Activated T-helper 2 cell treated with anti-CD3 and anti-CD28 coated beads, Interferon-gamma antibody, Interleukin-2, Interleukin-4, amounts not matched to agents 10 μg/mL and 5 μg/mL and 100 μg/mL, durations not matched to agents 14 hours and 24 hours and 36 hours (primary cell): ENCODE measurements at regions not wholly inside any gene's neighbourhood (a gene's known extent, or its start where the extent isn't known, plus 50 kb on each side); places are given as distances from the start of the nearest gene placed in this dataset.

Source experiments
- DNase-seq: peaks from one replicate; pipeline ENCODE4 v3.0.0; 2021; ENCODE audit warnings: low spot score
- H3K27ac Mint-ChIP-seq: one replicate; pipeline ENCODE4 v1.8.0; 2021; ENCODE audit warnings: mixed read lengths
- H3K27me3 Mint-ChIP-seq: one replicate; pipeline ENCODE4 v1.8.0; 2021; ENCODE audit warnings: low read depth, mixed read lengths
- H3K36me3 Mint-ChIP-seq: one replicate; pipeline ENCODE4 v1.8.0; 2021; ENCODE audit warnings: low read depth, mixed read lengths
- H3K4me1 Mint-ChIP-seq: one replicate; pipeline ENCODE4 v1.8.0; 2021; ENCODE audit warnings: low read depth, mixed read lengths
- H3K4me3 Mint-ChIP-seq: one replicate; pipeline ENCODE4 v1.8.0; 2021; ENCODE audit warnings: low read depth, mild to moderate bottlenecking, moderate library complexity, mixed read lengths
- H3K9me3 Mint-ChIP-seq: one replicate; pipeline ENCODE4 v1.8.0; 2021; ENCODE audit warnings: mixed read lengths
- intact Hi-C: fragments of 100-400 bp; cut with micrococcal nuclease; formaldehyde crosslinking; loops from one replicate; pipeline ENCODE4 v1.15.1; 2023

GRCh38 chr2:9745153-9745899, 97.9 kb upstream of the TAF1B start:
- no peaks in the 10 kb centered on the region for H3K36me3 Mint-ChIP-seq
- peaks cover 2% of the 10 kb centered on the region for H3K27me3 Mint-ChIP-seq
- DNase-seq, result no peak
- no peak overlapping the region for H3K27ac Mint-ChIP-seq
- H3K9me3 Mint-ChIP-seq, result no peaks in the 10 kb centered on the region
- intact Hi-C loops, result no loop called here
- peaks cover 9% of the 10 kb centered on the region for H3K4me1 Mint-ChIP-seq
- H3K4me3 Mint-ChIP-seq, result no peak overlapping the region

GRCh38 chr2:9747396-9747795, 95.9 kb upstream of the TAF1B start:
- Mint-ChIP-seq H3K4me3 (no peak overlapping the region), H3K4me1 (peaks cover 27% of the 10 kb centered on the region), H3K27me3 (peaks cover 2% of the 10 kb centered on the region), H3K9me3 (no peaks in the 10 kb centered on the region), H3K36me3 (no peaks in the 10 kb centered on the region), H3K27ac (no peak overlapping the region)
- DNase-seq, result no peak
- intact Hi-C loops, result no loop called here

GRCh38 chr2:9748577-9748976, 94.7 kb upstream of the TAF1B start:
- H3K4me3 Mint-ChIP-seq, result no peak overlapping the region
- peaks cover 36% of the 10 kb centered on the region for H3K4me1 Mint-ChIP-seq
- H3K27ac Mint-ChIP-seq, result no peak overlapping the region
- H3K9me3 Mint-ChIP-seq, result no peaks in the 10 kb centered on the region
- DNase-seq, result no peak
- no peaks in the 10 kb centered on the region for H3K27me3 Mint-ChIP-seq
- H3K36me3 Mint-ChIP-seq, result no peaks in the 10 kb centered on the region
- intact Hi-C loops, result no loop called here

- no peaks in the 10 kb centered on the region for H3K36me3 Mint-ChIP-seq
- H3K4me3 Mint-ChIP-seq, result no peak overlapping the region
- intact Hi-C loops, result loop anchor here (5.0 kb wide), 1 partner anchor 142 kb away; no protein-coding TSS in a partner anchor
- H3K27ac Mint-ChIP-seq, result no peak overlapping the region
- H3K9me3 Mint-ChIP-seq, result no peaks in the 10 kb centered on the region
- H3K27me3 Mint-ChIP-seq, result peaks cover 4% of the 10 kb centered on the region
- DNase-seq, result no peak
- peaks cover 45% of the 10 kb centered on the region for H3K4me1 Mint-ChIP-seq
Observed at GRCh38 chr2:9749546-9750223, 93.6 kb upstream of the TAF1B start.

GRCh38 chr2:9750224-9751215, 92.8 kb upstream of the TAF1B start:
- Mint-ChIP-seq H3K27ac (no peak overlapping the region), H3K27me3 (peaks cover 9% of the 10 kb centered on the region)
- intact Hi-C loops, result loop anchor here (5.0 kb wide), 1 partner anchor 143 kb away; no protein-coding TSS in a partner anchor

GRCh38 chr2:9751831-9752230, 91.4 kb upstream of the TAF1B start:
- Mint-ChIP-seq H3K4me1 (peaks cover 47% of the 10 kb centered on the region), H3K27me3 (peaks cover 16% of the 10 kb centered on the region), H3K36me3 (no peaks in the 10 kb centered on the region), H3K9me3 (no peaks in the 10 kb centered on the region), H3K4me3 (no peak overlapping the region), H3K27ac (no peak overlapping the region)
- intact Hi-C loops, result loop anchor here (1.0 to 5.0 kb wide), 4 partner anchors 13 to 199 kb away; no protein-coding TSS in a partner anchor
- no peak for DNase-seq

More at GRCh38 chr2:9750224-9751215, 92.8 kb upstream of the TAF1B start:
- no peak overlapping the region for H3K4me3 Mint-ChIP-seq
- no peak for DNase-seq
- H3K9me3 Mint-ChIP-seq, result no peaks in the 10 kb centered on the region
- no peaks in the 10 kb centered on the region for H3K36me3 Mint-ChIP-seq
- peaks cover 47% of the 10 kb centered on the region for H3K4me1 Mint-ChIP-seq

- Mint-ChIP-seq H3K9me3 (no peaks in the 10 kb centered on the region), H3K36me3 (no peaks in the 10 kb centered on the region), H3K27me3 (peaks cover 19% of the 10 kb centered on the region), H3K27ac (peak overlapping the region; percentile 92), H3K4me3 (peak overlapping the region; percentile 77), H3K4me1 (peaks cover 53% of the 10 kb centered on the region)
- intact Hi-C loops, result loop anchor here (1.0 to 5.0 kb wide), 7 partner anchors 14 to 200 kb away; no protein-coding TSS in a partner anchor
- peak; percentile 67 for DNase-seq
Observed at GRCh38 chr2:9752441-9753275, 90.6 kb upstream of the TAF1B start.

- peak overlapping the region; percentile 77 for H3K4me3 Mint-ChIP-seq
- H3K27ac Mint-ChIP-seq, result peak overlapping the region; percentile 92
- H3K9me3 Mint-ChIP-seq, result no peaks in the 10 kb centered on the region
- DNase-seq, result peak; percentile 56
- H3K4me1 Mint-ChIP-seq, result peaks cover 53% of the 10 kb centered on the region
- H3K27me3 Mint-ChIP-seq, result peaks cover 21% of the 10 kb centered on the region
- no peaks in the 10 kb centered on the region for H3K36me3 Mint-ChIP-seq
- intact Hi-C loops, result loop anchor here (1.0 to 5.0 kb wide), 6 partner anchors 14 to 200 kb away; no protein-coding TSS in a partner anchor
Observed at GRCh38 chr2:9753276-9753600, 90.0 kb upstream of the TAF1B start.

GRCh38 chr2:9753665-9754531, 89.4 kb upstream of the TAF1B start:
- H3K27me3 Mint-ChIP-seq, result peaks cover 24% of the 10 kb centered on the region
- H3K27ac Mint-ChIP-seq, result peak overlapping the region; percentile 23
- H3K4me1 Mint-ChIP-seq, result peaks cover 52% of the 10 kb centered on the region
- intact Hi-C loops, result loop anchor here (1.0 to 5.0 kb wide), 6 partner anchors 15 to 201 kb away; no protein-coding TSS in a partner anchor
- peak overlapping the region; percentile 35 for H3K4me3 Mint-ChIP-seq
- no peaks in the 10 kb centered on the region for H3K9me3 Mint-ChIP-seq
- H3K36me3 Mint-ChIP-seq, result no peaks in the 10 kb centered on the region
- DNase-seq, result no peak

GRCh38 chr2:9754532-9754887, 88.8 kb upstream of the TAF1B start:
- DNase-seq, result no peak
- intact Hi-C loops, result loop anchor here (5.0 kb wide), 1 partner anchor 147 kb away; no protein-coding TSS in a partner anchor
- Mint-ChIP-seq H3K4me1 (peaks cover 49% of the 10 kb centered on the region), H3K36me3 (no peaks in the 10 kb centered on the region), H3K4me3 (no peak overlapping the region), H3K27me3 (peaks cover 24% of the 10 kb centered on the region), H3K27ac (no peak overlapping the region), H3K9me3 (no peaks in the 10 kb centered on the region)

GRCh38 chr2:9755008-9755407, 88.3 kb upstream of the TAF1B start:
- no peak overlapping the region for H3K4me3 Mint-ChIP-seq
- H3K27ac Mint-ChIP-seq, result no peak overlapping the region
- intact Hi-C loops, result no loop called here
- H3K27me3 Mint-ChIP-seq, result peaks cover 24% of the 10 kb centered on the region
- no peaks in the 10 kb centered on the region for H3K36me3 Mint-ChIP-seq
- peaks cover 54% of the 10 kb centered on the region for H3K4me1 Mint-ChIP-seq
- DNase-seq, result no peak
- H3K9me3 Mint-ChIP-seq, result no peaks in the 10 kb centered on the region
